ENCODE measurements at regions not wholly inside any gene's neighbourhood (a gene's known extent, or its start where the extent isn't known, plus 50 kb on each side); places are given as distances from the start of the nearest gene placed in this dataset.
"Not testable (repeated sequence)": the region's sequence is repeated elsewhere in the genome, so short reads cannot be mapped to it uniquely, and the experiment has no call there.

GRCh38 chr22:25348391-25348790 lies 129.0 kb downstream of the CRYBB2 start:
- Histone ChIP-seq H3K27me3 (ENCODE audit: control insufficient read depth, insufficient read depth, low read length) (no peaks in the 10 kb centered on the region), H3K36me3 (ENCODE audit: control insufficient read depth, insufficient read depth, low read length) (peaks cover 11% of the 10 kb centered on the region), H3K4me3 (ENCODE audit: low read depth, low read length) (no peak overlapping the region)
- TF ChIP-seq CTCF (IDR thresholded peaks at IDR 0.05; ENCODE audit: insufficient read depth, low read depth, low read length): no peak
- CTCF ChIA-PET: interaction anchor here (1.4 to 5.5 kb wide), 2 partner anchors 13 to 14 kb away, joined by 6 to 24 read pairs; no protein-coding TSS in a partner anchor
- POLR2A ChIA-PET: no interaction called here
- no peak for DNase-seq (ENCODE audit: low read depth)

GRCh38 chr22:25348996-25349395 lies 129.6 kb downstream of the CRYBB2 start:
- POLR2A ChIA-PET; H3K4me3 ChIP-seq (ENCODE audit: low read depth, low read length); DNase-seq (ENCODE audit: low read depth); H3K27me3 ChIP-seq (ENCODE audit: control insufficient read depth, insufficient read depth, low read length): not testable (repeated sequence)
- CTCF ChIA-PET: interaction anchor here (0.6 to 5.5 kb wide), 3 partner anchors 13 to 1058 kb away, joined by 3 to 24 read pairs (median 6); no protein-coding TSS in a partner anchor
- peaks cover 17% of the 10 kb centered on the region for H3K36me3 ChIP-seq (ENCODE audit: control insufficient read depth, insufficient read depth, low read length)

GRCh38 chr22:25350551-25350971 lies 131.1 kb downstream of the CRYBB2 start:
- TF ChIP-seq CTCF (IDR thresholded peaks at IDR 0.05; ENCODE audit: insufficient read depth, low read depth, low read length): no peak
- no peak overlapping the region for H3K4me3 ChIP-seq (ENCODE audit: low read depth, low read length)
- H3K27me3 ChIP-seq (ENCODE audit: control insufficient read depth, insufficient read depth, low read length): no peaks in the 10 kb centered on the region
- H3K36me3 ChIP-seq (ENCODE audit: control insufficient read depth, insufficient read depth, low read length): peaks cover 23% of the 10 kb centered on the region
- DNase-seq (ENCODE audit: low read depth): no peak
- CTCF ChIA-PET: interaction anchor here (5.5 kb wide), 1 partner anchor 11 kb away, joined by 24 read pairs; no protein-coding TSS in a partner anchor
- POLR2A ChIA-PET: no interaction called here

- CTCF ChIA-PET: interaction anchor here (5.5 kb wide), 1 partner anchor 10 kb away, joined by 24 read pairs; no protein-coding TSS in a partner anchor
- H3K27me3 ChIP-seq (ENCODE audit: control insufficient read depth, insufficient read depth, low read length): no peaks in the 10 kb centered on the region
- DNase-seq (ENCODE audit: low read depth): no peak
- H3K36me3 ChIP-seq (ENCODE audit: control insufficient read depth, insufficient read depth, low read length): peaks cover 23% of the 10 kb centered on the region
- no peak for TF ChIP-seq CTCF (IDR thresholded peaks at IDR 0.05; ENCODE audit: insufficient read depth, low read depth, low read length)
- H3K4me3 ChIP-seq (ENCODE audit: low read depth, low read length): no peak overlapping the region
- POLR2A ChIA-PET: no interaction called here
Measured at GRCh38 chr22:25351631-25352293, 132.3 kb downstream of the CRYBB2 start.

GRCh38 chr22:25352294-25352680 lies 132.8 kb downstream of the CRYBB2 start:
- H3K4me3 ChIP-seq (ENCODE audit: low read depth, low read length): no peak overlapping the region
- DNase-seq (ENCODE audit: low read depth): no peak
- no peak for TF ChIP-seq CTCF (IDR thresholded peaks at IDR 0.05; ENCODE audit: insufficient read depth, low read depth, low read length)
- H3K27me3 ChIP-seq (ENCODE audit: control insufficient read depth, insufficient read depth, low read length): no peaks in the 10 kb centered on the region
- peaks cover 25% of the 10 kb centered on the region for H3K36me3 ChIP-seq (ENCODE audit: control insufficient read depth, insufficient read depth, low read length)
- CTCF ChIA-PET: interaction anchor here (5.5 kb wide), 1 partner anchor 10 kb away, joined by 24 read pairs; no protein-coding TSS in a partner anchor
- POLR2A ChIA-PET: no interaction called here

All from BJ (cell line).